ENCODE measurements at regions not wholly inside any gene's neighbourhood (a gene's known extent, or its start where the extent isn't known, plus 50 kb on each side); places are given as distances from the start of the nearest gene placed in this dataset.

- TF ChIP-seq CTCF (IDR thresholded peaks at IDR 0.05) (no peak), POLR2A (IDR thresholded peaks at IDR 0.05) (no peak)
Measured at GRCh38 chr5:61758711-61759110, 426.7 kb downstream of the ZSWIM6 start.

Data from lower leg skin (tissue), 3 donors.